BLaER1 treated with 17β-estradiol and CSF1 and Interleukin-3, amounts not matched to agents 10 nM and 100 nM (cell line): ENCODE measurements at regions not wholly inside any gene's neighbourhood (a gene's known extent, or its start where the extent isn't known, plus 50 kb on each side); places are given as distances from the start of the nearest gene placed in this dataset.

Source experiments
- H3K27ac ChIP-seq, 11 experiments: shearing (Covaris generic); formaldehyde crosslinking; 2 replicates each; pipeline ENCODE4 v1.8.1; 2022
- H3K27me3 ChIP-seq, 11 experiments: shearing (Covaris generic); formaldehyde crosslinking; 2 replicates each; pipeline ENCODE4 v1.8.1; 2022
- H3K36me3 ChIP-seq, 11 experiments: shearing (Covaris generic); formaldehyde crosslinking; 2 replicates each; pipeline ENCODE4 v1.8.1; 2022
- H3K4me1 ChIP-seq, 10 experiments: shearing (Covaris generic); formaldehyde crosslinking; 2 replicates each; pipeline ENCODE4 v1.8.1; 2022
- H3K4me2 ChIP-seq, 11 experiments: shearing (Covaris generic); formaldehyde crosslinking; 2 replicates each; pipeline ENCODE4 v1.8.1; 2022
- H3K4me3 ChIP-seq, 10 experiments: shearing (Covaris generic); formaldehyde crosslinking; 2 replicates each; pipeline ENCODE4 v1.8.1; 2022
- H3K9ac ChIP-seq, 11 experiments: shearing (Covaris generic); formaldehyde crosslinking; 2 replicates each; pipeline ENCODE4 v1.8.1; 2022
- H3K9me3 ChIP-seq, 11 experiments: shearing (Covaris generic); formaldehyde crosslinking; replicated peaks in 1 of 11; 2 replicates each; pipeline ENCODE4 v1.8.1; 2022
- H4K20me1 ChIP-seq, 11 experiments: shearing (Covaris generic); formaldehyde crosslinking; 2 replicates each; pipeline ENCODE4 v1.8.1; 2022
- Cebpa-rat ChIP-seq, 11 experiments: shearing (Covaris generic); IDR thresholded peaks; 2 replicates each; pipeline ENCODE4 v1.8.1; 2022

GRCh38 chr9:135365013-135365768, 114.4 kb upstream of the PPP1R26 start:
- TF ChIP-seq Cebpa-rat (IDR thresholded peaks at IDR 0.05) = no peak
- Histone ChIP-seq H3K4me3 (no peak overlapping the region), H3K27me3 (no peaks in the 10 kb centered on the region), H4K20me1 (peaks cover 0 to 8% (median 0%) of the 10 kb centered on the region in 11 experiments; a peak in 3 of 22 replicates), H3K9ac (no peak overlapping the region), H3K27ac (no peak overlapping the region), H3K4me1 (peaks cover 0 to 2% (median 0%) of the 10 kb centered on the region in 10 experiments; a peak in 2 of 20 replicates), H3K36me3 (no peaks in the 10 kb centered on the region), H3K9me3 (peaks cover 0 to 14% (median 7%) of the 10 kb centered on the region in 11 experiments; a peak in 9 of 22 replicates), H3K4me2 (no peak overlapping the region)

GRCh38 chr9:135366104-135366503, 113.5 kb upstream of the PPP1R26 start:
- no peak for TF ChIP-seq Cebpa-rat (IDR thresholded peaks at IDR 0.05)
- H3K4me2 ChIP-seq = no peak overlapping the region

GRCh38 chr9:135369412-135369990, 110.1 kb upstream of the PPP1R26 start:
- H3K4me1 ChIP-seq = peaks cover 0 to 21% (median 12%) of the 10 kb centered on the region in 10 experiments; a peak in 13 of 20 replicates
- no peak for TF ChIP-seq Cebpa-rat (IDR thresholded peaks at IDR 0.05)
- H3K9me3 ChIP-seq = no peaks in the 10 kb centered on the region
- H3K27me3 ChIP-seq = no peaks in the 10 kb centered on the region
- no peak overlapping the region for H3K9ac ChIP-seq
- H3K27ac ChIP-seq = no peak overlapping the region
- H3K36me3 ChIP-seq = no peaks in the 10 kb centered on the region
- H3K4me3 ChIP-seq = no peak overlapping the region
- H3K4me2 ChIP-seq = no peak overlapping the region
- peaks cover 0 to 22% (median 0%) of the 10 kb centered on the region in 11 experiments; a peak in 5 of 22 replicates for H4K20me1 ChIP-seq

More at GRCh38 chr9:135366104-135366503, 113.5 kb upstream of the PPP1R26 start:
- Histone ChIP-seq H3K9me3 (peaks cover 0 to 14% (median 7%) of the 10 kb centered on the region in 11 experiments; a peak in 9 of 22 replicates), H3K27me3 (no peaks in the 10 kb centered on the region), H3K36me3 (no peaks in the 10 kb centered on the region), H3K9ac (no peak overlapping the region), H3K27ac (no peak overlapping the region), H4K20me1 (peaks cover 0 to 8% (median 0%) of the 10 kb centered on the region in 11 experiments; a peak in 4 of 22 replicates), H3K4me3 (no peak overlapping the region), H3K4me1 (0 out of 20 replicates have a peak, but pooled peaks cover 0 to 3% (median 0%) of the 10 kb centered on the region in 10 experiments)

- no peak for TF ChIP-seq Cebpa-rat (IDR thresholded peaks at IDR 0.05)
- Histone ChIP-seq H3K27me3 (no peaks in the 10 kb centered on the region), H3K4me2 (no peak overlapping the region), H4K20me1 (peaks cover 0 to 28% (median 0%) of the 10 kb centered on the region in 11 experiments; a peak in 5 of 22 replicates), H3K9ac (no peak overlapping the region), H3K4me3 (no peak overlapping the region), H3K36me3 (no peaks in the 10 kb centered on the region), H3K9me3 (no peaks in the 10 kb centered on the region), H3K4me1 (peaks cover 0 to 21% (median 12%) of the 10 kb centered on the region in 10 experiments; a peak in 13 of 20 replicates), H3K27ac (no peak overlapping the region)
These were observed 108.9 kb upstream of the PPP1R26 start for GRCh38 chr9:135370411-135371375.

- Histone ChIP-seq H3K27ac (no peak overlapping the region), H3K36me3 (no peaks in the 10 kb centered on the region), H3K4me2 (peak overlapping the region in 1 of 11 experiments; percentile 48; a peak in 1 of 22 replicates), H4K20me1 (peaks cover 0 to 35% (median 0%) of the 10 kb centered on the region in 11 experiments; a peak in 5 of 22 replicates), H3K27me3 (no peaks in the 10 kb centered on the region), H3K9me3 (no peaks in the 10 kb centered on the region), H3K4me1 (peaks cover 0 to 21% (median 12%) of the 10 kb centered on the region in 10 experiments; a peak in 13 of 20 replicates), H3K4me3 (no peak overlapping the region), H3K9ac (no peak overlapping the region)
- TF ChIP-seq Cebpa-rat (IDR thresholded peaks at IDR 0.05) = no peak
These were observed 108.0 kb upstream of the PPP1R26 start for GRCh38 chr9:135371535-135371934.

- H3K4me1 ChIP-seq = peaks cover 0 to 21% (median 12%) of the 10 kb centered on the region in 10 experiments; a peak in 13 of 20 replicates
- no peaks in the 10 kb centered on the region for H3K9me3 ChIP-seq
- no peak for TF ChIP-seq Cebpa-rat (IDR thresholded peaks at IDR 0.05)
- no peak overlapping the region for H3K4me3 ChIP-seq
- H3K36me3 ChIP-seq = no peaks in the 10 kb centered on the region
- no peak overlapping the region for H3K27ac ChIP-seq
- no peaks in the 10 kb centered on the region for H3K27me3 ChIP-seq
- peaks cover 0 to 35% (median 0%) of the 10 kb centered on the region in 11 experiments; a peak in 5 of 22 replicates for H4K20me1 ChIP-seq
- H3K4me2 ChIP-seq = peak overlapping the region in 8 of 11 experiments; percentile 16 to 57 (median 41); a peak in 10 of 22 replicates
- H3K9ac ChIP-seq = 0 out of 22 replicates have a peak overlapping the region, but pooled peaks of 1 of the 11 experiments have one; percentile 28
These were observed 107.5 kb upstream of the PPP1R26 start for GRCh38 chr9:135372036-135372435.

GRCh38 chr9:135372501-135373008, 107.0 kb upstream of the PPP1R26 start:
- Histone ChIP-seq H3K4me1 (peaks cover 0 to 21% (median 12%) of the 10 kb centered on the region in 10 experiments; a peak in 13 of 20 replicates), H3K9me3 (no peaks in the 10 kb centered on the region)

GRCh38 chr9:135373151-135373685, 106.4 kb upstream of the PPP1R26 start:
- no peak for TF ChIP-seq Cebpa-rat (IDR thresholded peaks at IDR 0.05)
- peak overlapping the region in 1 of 11 experiments; percentile 57; a peak in 1 of 22 replicates for H3K4me2 ChIP-seq

More at GRCh38 chr9:135372501-135373008, 107.0 kb upstream of the PPP1R26 start:
- Histone ChIP-seq H3K4me2 (peak overlapping the region in 8 of 11 experiments; percentile 16 to 57 (median 41); a peak in 12 of 22 replicates), H3K4me3 (no peak overlapping the region), H3K27ac (no peak overlapping the region), H4K20me1 (peaks cover 0 to 35% (median 0%) of the 10 kb centered on the region in 11 experiments; a peak in 5 of 22 replicates), H3K36me3 (no peaks in the 10 kb centered on the region), H3K9ac (0 out of 22 replicates have a peak overlapping the region, but pooled peaks of 1 of the 11 experiments have one; percentile 28), H3K27me3 (no peaks in the 10 kb centered on the region)
- no peak for TF ChIP-seq Cebpa-rat (IDR thresholded peaks at IDR 0.05)

More at GRCh38 chr9:135373151-135373685, 106.4 kb upstream of the PPP1R26 start:
- H3K4me1 ChIP-seq = peaks cover 0 to 21% (median 12%) of the 10 kb centered on the region in 10 experiments; a peak in 13 of 20 replicates
- no peaks in the 10 kb centered on the region for H3K27me3 ChIP-seq
- H3K36me3 ChIP-seq = no peaks in the 10 kb centered on the region
- H3K4me3 ChIP-seq = no peak overlapping the region
- no peaks in the 10 kb centered on the region for H3K9me3 ChIP-seq
- H3K27ac ChIP-seq = no peak overlapping the region
- H4K20me1 ChIP-seq = peaks cover 0 to 35% (median 0%) of the 10 kb centered on the region in 11 experiments; a peak in 5 of 22 replicates
- no peak overlapping the region for H3K9ac ChIP-seq
